GM12891 (cell line): ENCODE measurements at regions not wholly inside any gene's neighbourhood (a gene's known extent, or its start where the extent isn't known, plus 50 kb on each side); places are given as distances from the start of the nearest gene placed in this dataset.

Experiments used
- PAX5 ChIP-seq: IDR thresholded peaks from 2 replicates; pipeline ENCODE4 v1.6.1; 2011; ENCODE audit warnings: low read length, moderate library complexity, mild to moderate bottlenecking; ENCODE audit not compliant: insufficient read depth, severe bottlenecking
- POLR2A ChIP-seq: IDR thresholded peaks from 2 replicates; pipeline ENCODE4 v1.6.1; 2011; ENCODE audit warnings: low read depth, low read length, control low read depth
- POLR2AphosphoS5 ChIP-seq: IDR thresholded peaks from 2 replicates; pipeline ENCODE4 v1.6.1; 2011; ENCODE audit warnings: low read depth, low read length, control low read depth
- SPI1 ChIP-seq: IDR thresholded peaks from 2 replicates; pipeline ENCODE4 v1.6.1; 2011; ENCODE audit warnings: low read depth, low read length, control low read depth
- TAF1 ChIP-seq: IDR thresholded peaks from 2 replicates; pipeline ENCODE4 v1.6.1; 2011; ENCODE audit warnings: low read depth, low read length, control low read depth

DNA sequence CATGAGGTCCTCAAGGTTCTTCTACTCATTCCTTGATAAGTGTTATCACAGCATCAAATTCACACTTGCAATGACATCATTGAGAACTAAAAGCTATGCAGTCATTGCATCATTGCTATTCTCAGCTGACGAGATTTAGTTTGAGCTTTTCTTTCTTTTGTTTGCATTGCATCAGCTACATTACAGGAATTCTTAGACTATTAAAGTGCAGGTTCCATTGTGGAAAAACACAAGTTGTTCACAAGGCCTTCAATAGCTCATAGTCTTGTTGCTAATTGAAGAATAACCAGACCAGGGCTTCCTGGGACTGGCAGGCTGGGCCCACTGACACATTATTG lies 139.3 kb downstream of the CXCL12 start:
- TF ChIP-seq SPI1 (no peak), POLR2AphosphoS5 (no peak), TAF1 (no peak), POLR2A (no peak), PAX5 (no peak)
